Coronary artery (tissue), 2 donors: ENCODE measurements at regions not wholly inside any gene's neighbourhood (a gene's known extent, or its start where the extent isn't known, plus 50 kb on each side); places are given as distances from the start of the nearest gene placed in this dataset.

Experiments
- DNase-seq: peaks from one replicate; pipeline ENCODE4 v3.0.0-alpha.2; 2017; ENCODE audit warnings: low spot score
- H3K27ac ChIP-seq, 2 donors: fragments of 200-600 bp; sonication (generic); one replicate each; pipeline ENCODE4 v1.5.1; 2016 to 2019
- H3K4me3 ChIP-seq: fragments of 200-600 bp; sonication (generic); 2 replicates; pipeline ENCODE4 v1.5.1; 2016; ENCODE audit warnings: mild to moderate bottlenecking, moderate library complexity
- CTCF ChIP-seq: fragments of 200-600 bp; sonication (generic); IDR thresholded peaks from one replicate; pipeline ENCODE4 v1.5.1; 2019; ENCODE audit warnings: antibody characterized with exemption

GRCh38 chr2:17322461-17322860 lies 195.8 kb downstream of the RAD51AP2 start:
- Histone ChIP-seq H3K27ac (no peak overlapping the region), H3K4me3 (no peak overlapping the region)
- DNase-seq, result no peak
- TF ChIP-seq CTCF, result no peak

- no peak for DNase-seq
- Histone ChIP-seq H3K27ac (no peak overlapping the region), H3K4me3 (no peak overlapping the region)
- no peak for TF ChIP-seq CTCF
These were observed 199.2 kb downstream of the RAD51AP2 start for GRCh38 chr2:17319090-17319489.

- TF ChIP-seq CTCF, result no peak
- no peak for DNase-seq
- Histone ChIP-seq H3K27ac (no peak overlapping the region), H3K4me3 (no peak overlapping the region)
These were observed 200.2 kb downstream of the RAD51AP2 start for GRCh38 chr2:17318013-17318412.

GRCh38 chr2:17317439-17317976 lies 200.7 kb downstream of the RAD51AP2 start:
- H3K4me3 ChIP-seq, result no peak overlapping the region
- no peak for TF ChIP-seq CTCF
- no peak overlapping the region for H3K27ac ChIP-seq
- DNase-seq, result no peak

- Histone ChIP-seq H3K27ac (no peak overlapping the region), H3K4me3 (no peak overlapping the region)
- no peak for DNase-seq
- TF ChIP-seq CTCF, result no peak
These were observed 205.0 kb downstream of the RAD51AP2 start for GRCh38 chr2:17313261-17313660.

GRCh38 chr2:17311771-17312511 lies 206.3 kb downstream of the RAD51AP2 start:
- Histone ChIP-seq H3K4me3 (no peak overlapping the region), H3K27ac (no peak overlapping the region)
- no peak for TF ChIP-seq CTCF
- no peak for DNase-seq

- TF ChIP-seq CTCF, result no peak
- no peak overlapping the region for H3K4me3 ChIP-seq
- DNase-seq, result no peak
- H3K27ac ChIP-seq, result no peak overlapping the region
These were observed 207.1 kb downstream of the RAD51AP2 start for GRCh38 chr2:17311106-17311619.
